Right renal cortex interstitium (tissue), 3 donors: ENCODE measurements at regions not wholly inside any gene's neighbourhood (a gene's known extent, or its start where the extent isn't known, plus 50 kb on each side); places are given as distances from the start of the nearest gene placed in this dataset.

ENCODE experiments used
- DNase-seq, 3 donors: peaks; one replicate each; pipeline ENCODE4 v3.0.0-alpha.2; 2013; ENCODE audit warnings: low read depth in 3 of 3, low spot score in 2 of 3

DNA sequence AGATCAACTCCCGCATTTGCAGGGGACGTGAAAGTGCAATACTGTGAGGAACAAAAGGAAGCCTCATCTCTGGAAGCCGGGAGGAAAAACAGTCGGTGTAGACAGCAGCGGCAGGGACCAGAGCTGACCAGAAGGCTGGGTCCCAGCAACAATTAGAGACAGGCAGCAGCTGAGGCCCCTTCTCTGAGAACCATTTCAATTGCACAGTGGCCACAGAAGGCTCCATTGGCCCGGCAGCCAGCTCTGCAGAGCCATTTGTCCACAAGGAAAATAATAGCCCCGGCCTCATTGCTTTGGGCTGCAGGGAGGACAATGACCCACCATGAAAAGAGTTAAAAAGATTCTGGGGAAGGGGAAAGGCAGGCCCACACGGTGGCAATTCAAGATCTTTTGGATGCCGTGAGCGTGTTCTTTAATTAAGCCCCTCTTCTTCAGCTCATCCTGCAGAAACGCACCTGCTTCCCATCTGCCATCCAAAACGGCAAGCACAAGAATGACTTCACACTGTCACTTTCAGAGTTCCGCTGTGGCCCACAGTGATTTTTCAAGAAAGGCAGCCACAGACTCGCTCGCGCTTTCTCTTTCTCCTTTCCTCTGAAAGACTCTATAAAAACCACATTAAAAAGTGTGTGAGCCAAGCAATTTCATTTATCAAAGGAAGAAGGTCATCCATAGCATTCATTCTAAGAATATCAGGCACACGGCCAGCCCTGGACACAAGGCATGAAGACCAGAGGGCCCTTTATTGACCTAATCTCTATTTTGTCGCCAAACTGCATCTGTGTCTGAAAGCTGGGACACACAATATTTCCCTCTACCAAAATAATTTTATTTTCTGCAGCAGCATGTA is 293.6 kb downstream of the SOX11 start:
- no peak for DNase-seq

DNA sequence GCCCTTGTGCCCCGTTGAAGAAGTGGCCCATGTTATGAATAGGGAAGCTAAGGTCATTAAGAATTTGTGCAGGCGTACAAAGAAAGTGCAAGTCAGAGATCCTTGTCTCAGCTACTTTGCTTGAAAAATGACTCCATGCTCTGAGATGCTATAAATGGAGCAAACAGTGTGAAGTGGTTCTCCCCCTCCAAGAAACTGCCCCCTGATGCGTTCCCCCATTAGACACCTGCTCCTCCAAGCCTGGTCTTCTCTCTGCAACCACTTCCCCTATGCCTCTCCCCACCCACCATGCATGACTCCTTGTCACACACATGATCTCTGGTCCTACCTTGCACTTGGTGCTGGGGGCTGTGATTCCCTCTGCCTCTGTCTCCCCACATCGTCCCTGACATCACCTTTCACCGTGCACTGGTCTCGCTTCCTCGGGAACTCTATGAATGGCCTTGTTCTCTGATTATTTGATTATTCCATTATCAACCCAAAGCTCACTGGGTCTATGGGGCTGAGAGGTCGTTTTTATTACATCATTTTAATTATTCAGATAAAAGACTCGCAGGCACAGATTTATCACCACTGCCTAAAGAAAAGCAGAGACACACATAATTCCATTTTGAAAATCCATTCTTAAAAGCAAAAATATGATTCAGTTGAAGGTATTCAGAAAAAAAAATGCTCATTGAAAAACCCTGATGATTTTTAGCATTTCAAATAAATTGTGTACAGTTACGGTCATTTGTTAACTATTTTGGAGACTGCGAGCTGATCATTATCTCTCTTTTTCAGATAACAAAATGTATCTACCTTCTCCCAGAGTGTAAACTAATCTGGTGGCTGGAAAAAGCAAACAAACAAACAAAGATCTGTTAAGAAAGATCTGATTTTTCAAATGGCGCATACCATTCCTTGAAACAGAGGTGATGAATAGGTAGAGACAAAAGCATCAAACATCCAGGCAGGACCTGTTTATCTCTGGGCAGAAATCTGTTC is 294.9 kb downstream of the SOX11 start:
- DNase-seq = no peak

DNA sequence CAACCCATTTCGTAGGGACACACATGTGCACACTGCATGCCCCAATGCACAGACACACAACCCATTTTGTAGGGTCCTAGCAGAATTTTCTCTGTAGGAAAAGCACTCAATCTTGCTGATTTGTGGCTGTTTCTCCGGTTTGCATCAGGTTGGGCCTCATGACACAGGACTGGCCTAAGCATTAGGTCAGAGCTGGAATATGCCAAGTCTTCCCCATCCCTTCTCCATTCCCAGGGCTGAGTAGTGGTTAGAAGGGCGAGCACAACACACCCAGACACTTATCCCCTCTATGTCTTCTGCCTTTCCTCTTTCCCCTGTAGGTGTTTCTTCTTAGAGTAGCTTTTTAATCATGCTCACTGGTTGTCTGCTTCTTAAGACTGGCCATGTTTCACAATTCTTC is 295.9 kb downstream of the SOX11 start:
- DNase-seq = no peak

DNA sequence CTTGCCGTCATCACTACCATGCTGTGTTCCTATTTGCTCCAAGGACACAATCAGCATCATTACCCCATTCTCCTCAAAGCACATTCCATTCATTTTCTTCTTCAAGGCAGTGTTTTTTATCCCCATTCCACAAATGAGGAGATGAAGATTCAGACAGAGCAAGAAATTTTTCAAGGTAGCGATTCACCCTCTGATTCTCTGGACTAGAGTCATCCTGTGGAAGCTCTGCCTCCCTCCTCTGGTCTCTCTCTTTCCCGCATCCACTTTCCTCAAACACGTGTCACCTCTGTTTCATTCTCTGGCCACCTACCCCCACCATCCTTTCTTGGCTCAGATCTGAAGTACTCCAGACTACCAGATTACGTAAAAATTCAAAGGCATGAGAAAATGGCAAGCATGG is 297.9 kb downstream of the SOX11 start:
- DNase-seq = no peak

DNA sequence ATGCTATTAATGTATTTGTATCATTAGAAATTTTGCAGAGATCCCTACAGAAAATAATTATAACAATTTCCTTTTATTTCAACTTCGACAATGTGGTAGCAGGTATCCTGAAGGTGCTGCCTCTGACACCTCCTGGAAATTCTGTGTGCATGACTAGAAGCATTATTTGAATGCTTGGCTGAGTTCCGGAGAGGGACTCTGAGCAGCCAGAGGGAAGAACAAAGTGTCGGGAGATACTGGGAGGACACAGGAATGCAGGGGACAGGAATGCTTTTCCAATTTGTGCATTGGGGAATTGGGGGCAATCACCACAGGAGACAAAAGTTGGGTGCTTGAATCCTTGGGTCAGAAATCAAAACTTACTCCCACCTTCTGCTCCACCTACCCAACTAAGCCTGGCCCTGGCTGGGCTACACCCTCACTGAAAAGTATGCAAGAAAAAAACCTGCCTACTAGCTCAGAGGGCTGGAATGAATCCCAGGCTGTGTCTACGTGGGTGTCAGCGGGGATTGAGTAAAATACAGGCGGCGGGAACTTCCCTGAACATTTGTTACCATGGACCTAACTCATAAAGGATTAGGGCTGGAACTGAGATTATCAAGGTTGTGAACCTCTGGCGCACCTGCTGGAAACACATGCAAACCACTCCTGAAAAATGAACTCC is 299.3 kb downstream of the SOX11 start:
- no peak for DNase-seq

DNA sequence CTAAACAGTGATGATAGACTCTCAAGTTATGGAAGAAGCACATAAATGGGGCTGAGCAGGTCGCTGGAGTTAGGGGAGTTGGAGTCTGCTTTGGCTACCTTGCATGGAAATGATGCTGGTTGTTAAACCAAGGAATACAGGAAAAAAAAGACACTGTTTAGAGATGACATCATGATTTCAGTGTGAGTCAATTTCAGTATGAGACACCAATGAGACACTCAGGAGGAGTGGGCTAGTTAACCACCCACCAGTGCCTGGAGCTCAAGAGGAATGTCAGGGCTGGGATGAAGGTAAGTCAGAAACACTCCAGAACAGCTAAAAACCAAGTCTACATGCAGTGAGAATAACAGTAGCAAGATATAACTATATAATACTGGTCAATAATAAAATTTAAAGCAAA is 303.6 kb downstream of the SOX11 start:
- DNase-seq = no peak

DNA sequence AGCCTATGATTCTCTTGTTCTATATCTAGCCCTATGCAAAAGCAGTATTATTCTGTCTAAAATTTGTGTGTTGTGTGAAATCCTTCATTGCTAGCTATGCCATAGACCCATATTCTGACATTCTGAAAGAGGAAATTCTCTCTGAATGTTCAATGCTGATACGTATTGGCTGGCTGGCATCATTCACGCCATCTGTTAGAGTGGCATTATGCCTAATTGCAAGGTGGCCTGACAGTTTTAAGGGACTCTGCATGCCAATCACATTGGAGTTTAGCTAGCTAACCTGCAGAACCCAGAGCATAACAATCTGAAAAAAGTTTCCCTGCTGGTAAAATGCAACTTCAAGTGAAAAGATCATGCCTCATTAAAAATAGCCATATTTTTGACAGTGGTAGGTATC is 316.0 kb downstream of the SOX11 start:
- DNase-seq = no peak

DNA sequence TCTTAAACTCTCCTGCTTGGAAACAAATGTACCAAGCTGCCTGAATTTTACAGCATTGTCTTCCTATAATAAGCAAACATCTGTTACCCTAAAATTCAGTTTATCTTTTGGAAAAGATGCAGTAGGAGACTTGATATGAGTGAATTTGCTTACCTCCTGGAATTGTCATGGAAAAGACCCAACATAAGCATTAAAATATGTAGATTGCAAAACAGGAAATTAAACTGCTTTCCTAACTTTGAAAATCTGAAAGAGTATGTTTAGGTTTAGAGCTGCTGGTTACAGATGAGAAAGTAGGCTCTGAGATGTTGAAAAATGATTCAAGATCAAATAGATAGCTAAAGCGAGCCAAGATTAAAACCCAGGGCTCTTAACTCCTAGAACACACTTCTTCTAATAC is 316.5 kb downstream of the SOX11 start:
- no peak for DNase-seq

DNA sequence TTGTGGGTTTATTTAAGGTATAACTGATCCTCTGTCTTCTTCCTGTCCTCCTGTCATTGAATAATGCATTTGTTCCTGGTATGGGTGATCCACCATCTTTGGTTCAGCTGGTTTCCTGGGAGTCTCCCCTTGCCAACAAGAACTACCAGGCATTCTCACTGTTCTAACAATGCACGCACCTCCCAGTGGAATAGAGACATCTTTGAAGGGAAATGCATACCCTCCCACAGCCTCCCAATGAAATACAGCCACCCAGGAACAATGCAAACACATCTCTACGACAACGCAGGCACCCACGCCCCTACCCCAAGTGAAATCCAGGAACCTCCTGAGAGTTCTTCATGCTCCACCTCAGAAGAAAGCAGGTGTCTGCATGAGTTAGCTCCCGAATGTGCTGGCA is 318.0 kb downstream of the SOX11 start:
- no peak for DNase-seq

DNA sequence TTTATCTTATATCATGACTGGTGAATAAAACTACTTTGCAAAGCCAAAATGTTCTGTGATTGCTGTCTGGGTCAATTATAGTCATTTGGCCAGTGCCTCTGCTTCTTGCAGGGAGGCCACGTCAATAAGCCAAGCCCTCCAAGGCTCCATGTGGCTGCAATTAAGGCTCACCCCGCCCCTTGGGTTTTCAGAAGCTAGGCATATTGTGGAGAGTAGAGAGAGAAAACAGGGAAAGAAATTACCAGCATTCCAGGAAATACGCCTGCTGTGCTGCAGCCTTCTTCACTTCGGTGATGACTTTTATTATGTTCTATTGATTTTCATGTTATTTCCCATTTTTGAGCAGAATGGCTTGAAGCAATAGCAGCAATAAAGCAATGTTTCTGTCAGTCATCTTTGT is 319.7 kb downstream of the SOX11 start:
- no peak for DNase-seq

DNA sequence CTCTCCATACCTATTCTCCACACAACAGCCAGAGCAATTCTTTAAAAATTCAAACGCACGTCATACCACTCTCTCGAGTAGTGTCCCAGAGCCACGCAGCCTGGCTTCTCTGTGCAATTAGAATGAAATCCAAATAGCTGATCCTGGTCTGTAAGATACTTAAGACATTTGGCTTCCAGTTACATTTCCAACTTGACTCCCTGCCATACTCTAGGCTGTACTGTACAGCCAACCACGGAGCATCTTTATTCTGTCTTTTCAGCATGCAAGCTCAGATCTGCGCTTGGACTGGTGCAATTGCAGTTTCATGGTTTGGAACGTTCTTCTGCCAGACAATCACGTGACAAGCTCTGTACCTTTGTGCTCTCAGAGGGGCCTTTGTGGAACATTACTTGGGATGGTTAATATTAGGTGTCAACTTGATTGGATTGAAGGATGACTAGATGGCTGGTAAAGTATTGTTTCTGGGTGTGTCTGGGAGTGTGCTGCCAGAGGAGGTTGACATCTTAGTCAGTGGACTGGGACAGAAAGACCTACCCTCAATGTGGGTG is 325.6 kb downstream of the SOX11 start:
- DNase-seq = no peak

DNA sequence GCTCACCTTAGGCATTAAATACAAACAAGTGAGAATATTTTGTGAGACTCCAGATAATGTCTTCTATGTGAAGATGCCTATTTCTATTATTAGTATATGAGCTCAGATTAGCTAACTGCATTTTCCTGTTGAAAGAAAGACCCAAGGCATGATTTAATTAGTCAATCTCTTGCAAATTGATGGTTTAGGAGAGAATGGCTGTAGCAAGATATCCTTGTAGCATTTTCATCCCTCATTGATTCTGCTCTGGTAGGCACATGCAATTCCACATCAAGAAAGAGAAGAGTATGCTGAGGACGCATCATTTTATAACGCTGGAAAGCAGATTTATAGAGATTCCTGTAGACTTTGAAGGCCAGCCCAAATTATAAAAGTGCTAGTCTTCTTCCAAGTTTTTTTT is 332.0 kb downstream of the SOX11 start:
- DNase-seq = no peak

DNA sequence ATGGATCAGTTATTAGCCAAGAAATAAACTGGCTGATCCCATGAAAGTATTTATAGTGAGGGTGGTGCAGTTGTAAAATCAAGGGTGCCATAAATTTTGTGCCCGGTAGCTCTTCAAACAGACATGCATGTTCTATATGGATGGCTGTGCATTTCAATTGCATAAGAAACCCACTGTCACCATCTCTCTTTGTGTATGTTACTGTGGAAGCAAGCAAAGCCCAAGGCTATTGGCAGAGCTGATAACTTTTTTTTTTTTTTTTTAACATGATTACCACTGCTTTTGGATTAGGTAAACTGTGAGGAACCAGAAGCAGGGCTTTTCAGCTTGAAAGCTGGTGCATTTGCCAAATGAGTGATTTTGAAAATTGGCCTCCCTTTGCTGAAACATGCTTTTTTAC is 332.6 kb downstream of the SOX11 start:
- DNase-seq = no peak

DNA sequence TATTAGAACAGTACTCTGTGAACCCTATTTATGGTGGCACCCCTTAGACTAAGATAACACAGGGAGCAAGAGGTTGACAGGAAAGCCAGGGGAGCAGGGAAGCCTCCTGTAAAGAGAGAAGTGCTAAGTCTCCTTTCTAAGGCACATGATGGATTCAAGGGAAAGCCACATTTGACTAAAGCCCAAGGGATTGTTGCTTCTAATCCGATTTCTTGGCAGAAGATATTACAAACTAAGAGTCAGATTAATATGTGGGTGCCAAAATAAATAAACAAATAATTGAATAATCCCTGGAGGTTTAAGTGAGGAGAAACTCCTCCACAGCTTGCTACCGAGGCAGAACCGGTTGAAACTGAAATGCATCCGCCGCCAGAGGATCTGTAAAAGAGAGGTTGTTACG is 333.2 kb downstream of the SOX11 start:
- no peak for DNase-seq

DNA sequence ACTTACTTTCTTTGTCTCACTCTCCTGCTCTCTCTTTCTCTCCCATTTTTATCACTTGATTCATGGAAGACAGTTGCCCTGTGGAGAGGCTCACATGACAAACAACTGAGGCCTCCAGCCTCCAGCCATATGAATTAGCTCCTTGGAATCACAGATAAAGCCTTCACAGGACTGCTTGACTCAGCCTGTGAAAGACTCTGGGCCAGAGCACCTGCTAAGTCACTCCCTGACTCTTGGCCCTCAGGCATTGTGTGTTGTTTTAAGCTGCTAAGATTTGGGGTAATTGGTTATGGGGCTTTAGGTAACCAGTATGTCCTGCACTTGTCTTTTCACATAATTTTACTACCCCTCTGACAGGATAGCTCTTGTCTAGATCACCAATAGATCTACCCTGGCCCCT is 334.9 kb downstream of the SOX11 start:
- no peak for DNase-seq

DNA sequence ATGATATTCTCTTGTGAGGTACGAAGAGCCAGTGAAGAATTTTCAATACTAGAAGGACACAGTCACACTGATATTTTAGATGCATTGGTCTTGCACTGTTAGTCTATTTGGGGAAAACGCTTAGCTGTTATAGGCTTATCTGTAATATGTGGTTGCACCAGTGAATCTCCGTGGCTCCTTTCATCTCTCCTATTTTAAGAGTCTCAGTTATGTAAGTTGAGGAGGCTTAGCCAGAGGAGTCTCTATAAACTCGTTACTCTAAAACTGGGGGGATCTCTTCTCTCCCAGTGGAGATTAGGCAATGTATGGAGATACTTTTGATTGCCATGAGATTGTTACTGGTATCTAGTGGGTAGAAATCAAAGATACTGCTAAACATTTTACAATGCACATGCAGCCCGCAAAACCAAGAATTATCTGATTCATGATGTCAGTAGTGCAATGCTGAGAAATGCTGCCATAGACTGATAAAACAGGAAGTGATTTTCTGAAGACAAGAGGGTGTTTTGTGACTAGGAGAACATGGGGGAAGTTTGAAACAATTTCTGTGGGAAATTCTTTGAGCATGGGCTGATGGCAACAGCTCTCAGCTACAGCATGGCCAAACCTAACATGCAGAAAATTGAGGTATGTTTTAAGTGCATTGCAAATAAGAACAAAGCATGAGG is 339.1 kb downstream of the SOX11 start:
- no peak for DNase-seq

DNA sequence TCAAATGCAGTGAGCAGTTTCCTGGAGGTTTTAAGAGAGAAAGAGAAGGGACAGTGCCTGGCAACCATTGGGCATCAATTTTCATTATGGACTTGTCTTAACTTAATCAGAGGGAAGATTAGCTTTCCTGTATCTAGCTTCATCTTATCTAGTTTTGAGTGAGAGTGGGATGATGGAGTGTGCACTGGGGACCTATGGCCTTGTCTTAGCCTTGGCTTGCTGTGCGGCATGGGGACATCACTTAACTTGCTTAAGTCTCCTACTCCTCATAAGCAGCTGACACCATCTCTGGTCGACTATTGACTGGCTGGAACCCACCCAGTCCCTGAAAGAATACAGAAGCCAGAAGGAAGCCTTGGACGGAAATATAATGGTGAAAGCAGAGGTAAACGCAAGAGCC is 344.0 kb downstream of the SOX11 start:
- no peak for DNase-seq

DNA sequence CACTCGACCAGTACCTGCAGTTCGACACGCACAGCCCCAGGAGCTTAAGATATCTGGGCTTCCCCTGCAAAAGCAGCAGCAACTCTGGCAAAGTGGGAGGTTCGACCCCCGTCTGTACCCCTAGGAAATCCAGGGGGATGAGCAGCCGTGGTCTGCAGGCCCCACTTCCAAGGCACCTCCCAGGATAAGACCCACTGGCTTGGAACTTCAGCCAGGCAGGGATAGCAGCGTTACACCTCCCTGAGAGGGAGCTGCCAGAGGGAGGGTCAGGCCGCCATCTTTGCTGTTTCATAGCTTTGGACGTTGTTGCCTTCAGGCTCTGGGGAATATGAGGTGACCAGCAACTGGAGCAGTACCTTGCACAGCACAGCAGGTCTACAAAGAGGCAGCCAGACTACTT is 351.1 kb downstream of the SOX11 start:
- DNase-seq = no peak

DNA sequence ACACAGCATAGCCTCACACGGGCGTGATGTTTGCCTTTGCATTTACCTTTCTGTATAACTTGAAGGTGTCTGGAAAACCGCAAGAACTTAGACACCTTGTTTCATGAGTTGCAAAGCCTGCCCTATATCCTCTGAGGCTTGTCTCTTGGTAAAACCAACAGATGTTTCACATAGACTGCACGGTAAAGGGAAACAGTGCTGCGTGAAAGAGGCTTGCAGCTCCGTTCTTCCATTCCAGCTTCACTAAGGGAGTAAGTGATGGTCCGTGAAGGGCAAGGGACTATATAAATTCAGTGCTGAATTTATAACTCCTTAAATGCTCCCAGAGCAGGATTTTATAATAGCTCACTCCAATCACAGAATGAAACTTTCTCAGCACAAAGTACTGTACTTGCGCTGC is 360.5 kb downstream of the SOX11 start:
- no peak for DNase-seq

DNA sequence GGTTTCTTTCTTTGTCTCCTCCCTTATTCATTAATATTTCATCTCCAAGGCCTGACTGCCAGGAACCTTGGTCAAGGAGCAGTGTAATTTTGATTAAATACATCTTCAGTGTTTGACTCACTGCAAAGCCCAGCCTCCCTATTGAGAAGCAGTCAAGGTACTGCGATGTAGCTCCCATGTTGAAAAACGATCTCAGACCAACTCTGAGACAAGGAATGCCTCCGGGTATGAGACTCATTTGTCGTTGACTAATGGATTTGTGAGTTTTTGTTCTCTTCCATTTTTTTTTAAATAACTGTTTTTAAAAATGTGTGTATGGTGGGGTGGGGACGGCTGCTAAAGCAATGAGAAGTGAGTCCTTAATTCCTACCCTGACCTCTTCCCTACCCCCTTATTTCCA is 361.6 kb downstream of the SOX11 start:
- no peak for DNase-seq
